Left ventricle myocardium inferior (tissue), 1 donor: ENCODE measurements at regions not wholly inside any gene's neighbourhood (a gene's known extent, or its start where the extent isn't known, plus 50 kb on each side); places are given as distances from the start of the nearest gene placed in this dataset.

Experiments
- DNase-seq: peaks from one replicate; pipeline ENCODE4 v3.0.0-alpha.2; 2020
- H3K27ac ChIP-seq: fragments of 200-600 bp; replicated peaks from 2 replicates; pipeline ENCODE4 v1.8.0; 2021
- H3K27me3 ChIP-seq: fragments of 200-600 bp; 2 replicates; pipeline ENCODE4 v1.8.0; 2021; ENCODE audit warnings: low read depth
- H3K36me3 ChIP-seq: fragments of 200-600 bp; 2 replicates; pipeline ENCODE4 v1.8.0; 2021
- H3K4me1 ChIP-seq: fragments of 200-600 bp; 2 replicates; pipeline ENCODE4 v1.8.0; 2021
- H3K4me3 ChIP-seq: fragments of 200-600 bp; 2 replicates; pipeline ENCODE4 v1.8.0; 2021; ENCODE audit warnings: mild to moderate bottlenecking, moderate library complexity
- H3K9me3 ChIP-seq: fragments of 200-600 bp; replicated peaks from 2 replicates; pipeline ENCODE4 v1.8.0; 2021
- intact Hi-C: fragments of 100-400 bp; cut with micrococcal nuclease; formaldehyde crosslinking; loops from one replicate; pipeline ENCODE4 v1.11.0; 2022
- TF ChIP-seq, protein P1 (sequence below): fragments of 200-600 bp; IDR thresholded peaks from 2 replicates; pipeline ENCODE4 v1.8.0; 2021; ENCODE audit warnings: antibody characterized with exemption, mild to moderate bottlenecking, borderline replicate concordance
- donor health status: DM: no; HTN: yes; CAD: no; lungs with severe emphysema.

DNA sequence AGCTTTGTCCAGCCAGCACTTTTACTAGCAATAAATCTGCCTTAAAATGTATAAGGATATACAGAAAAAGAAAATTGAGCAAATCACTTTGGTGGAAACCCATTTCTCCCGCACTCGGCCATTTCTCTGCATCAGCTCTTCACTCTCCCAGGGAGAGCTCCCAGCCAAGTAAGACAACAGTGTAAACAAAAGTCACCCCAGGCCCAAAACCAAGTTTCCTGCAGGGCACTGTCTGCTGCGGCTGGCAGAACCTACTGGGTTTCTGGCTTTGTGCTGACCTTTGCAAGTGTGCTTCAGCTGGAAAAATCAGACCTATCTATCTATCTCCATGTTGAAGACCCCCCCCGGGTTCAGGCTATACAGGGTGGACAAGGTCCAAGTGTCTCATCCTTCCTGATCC, 476.7 kb upstream of the CAMK1G start:
- DNase-seq, result no peak
- intact Hi-C loops, result no loop called here

DNA sequence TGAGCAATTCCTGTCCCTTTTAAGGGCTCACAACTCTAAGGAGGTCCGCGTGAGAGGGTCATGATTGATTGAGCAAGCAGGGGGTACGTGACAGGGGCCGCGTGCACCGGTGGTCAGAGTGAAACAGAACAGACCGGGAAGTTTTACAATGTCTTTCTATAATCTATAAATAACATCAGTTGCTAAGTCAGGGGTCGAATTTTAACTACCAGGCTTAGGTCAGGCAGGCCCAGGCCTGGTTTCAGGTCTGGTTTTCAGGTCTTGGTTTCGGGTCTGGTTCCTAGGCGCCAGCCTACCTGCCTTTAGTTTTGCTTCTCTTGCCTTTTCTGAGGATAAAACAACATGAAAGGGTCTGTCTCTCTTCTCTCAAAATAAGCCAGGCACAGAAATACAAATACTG, 476.0 kb upstream of the CAMK1G start:
- no peaks in the 10 kb centered on the region for H3K9me3 ChIP-seq
- no peaks in the 10 kb centered on the region for H3K36me3 ChIP-seq
- DNase-seq, result no peak
- no peak overlapping the region for H3K27ac ChIP-seq
- no peaks in the 10 kb centered on the region for H3K4me1 ChIP-seq
- H3K4me3 ChIP-seq, result no peak overlapping the region
- TF ChIP-seq, protein P1, sequence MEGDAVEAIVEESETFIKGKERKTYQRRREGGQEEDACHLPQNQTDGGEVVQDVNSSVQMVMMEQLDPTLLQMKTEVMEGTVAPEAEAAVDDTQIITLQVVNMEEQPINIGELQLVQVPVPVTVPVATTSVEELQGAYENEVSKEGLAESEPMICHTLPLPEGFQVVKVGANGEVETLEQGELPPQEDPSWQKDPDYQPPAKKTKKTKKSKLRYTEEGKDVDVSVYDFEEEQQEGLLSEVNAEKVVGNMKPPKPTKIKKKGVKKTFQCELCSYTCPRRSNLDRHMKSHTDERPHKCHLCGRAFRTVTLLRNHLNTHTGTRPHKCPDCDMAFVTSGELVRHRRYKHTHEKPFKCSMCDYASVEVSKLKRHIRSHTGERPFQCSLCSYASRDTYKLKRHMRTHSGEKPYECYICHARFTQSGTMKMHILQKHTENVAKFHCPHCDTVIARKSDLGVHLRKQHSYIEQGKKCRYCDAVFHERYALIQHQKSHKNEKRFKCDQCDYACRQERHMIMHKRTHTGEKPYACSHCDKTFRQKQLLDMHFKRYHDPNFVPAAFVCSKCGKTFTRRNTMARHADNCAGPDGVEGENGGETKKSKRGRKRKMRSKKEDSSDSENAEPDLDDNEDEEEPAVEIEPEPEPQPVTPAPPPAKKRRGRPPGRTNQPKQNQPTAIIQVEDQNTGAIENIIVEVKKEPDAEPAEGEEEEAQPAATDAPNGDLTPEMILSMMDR, result no peak
- intact Hi-C loops, result no loop called here
- no peaks in the 10 kb centered on the region for H3K27me3 ChIP-seq

More for the DNA sequence above, 476.7 kb upstream of the CAMK1G start:
- no peaks in the 10 kb centered on the region for H3K9me3 ChIP-seq
- no peaks in the 10 kb centered on the region for H3K4me1 ChIP-seq
- no peak overlapping the region for H3K4me3 ChIP-seq
- TF ChIP-seq, protein P1, result no peak
- peaks cover 1% of the 10 kb centered on the region for H3K27me3 ChIP-seq
- no peak overlapping the region for H3K27ac ChIP-seq
- H3K36me3 ChIP-seq, result no peaks in the 10 kb centered on the region

DNA sequence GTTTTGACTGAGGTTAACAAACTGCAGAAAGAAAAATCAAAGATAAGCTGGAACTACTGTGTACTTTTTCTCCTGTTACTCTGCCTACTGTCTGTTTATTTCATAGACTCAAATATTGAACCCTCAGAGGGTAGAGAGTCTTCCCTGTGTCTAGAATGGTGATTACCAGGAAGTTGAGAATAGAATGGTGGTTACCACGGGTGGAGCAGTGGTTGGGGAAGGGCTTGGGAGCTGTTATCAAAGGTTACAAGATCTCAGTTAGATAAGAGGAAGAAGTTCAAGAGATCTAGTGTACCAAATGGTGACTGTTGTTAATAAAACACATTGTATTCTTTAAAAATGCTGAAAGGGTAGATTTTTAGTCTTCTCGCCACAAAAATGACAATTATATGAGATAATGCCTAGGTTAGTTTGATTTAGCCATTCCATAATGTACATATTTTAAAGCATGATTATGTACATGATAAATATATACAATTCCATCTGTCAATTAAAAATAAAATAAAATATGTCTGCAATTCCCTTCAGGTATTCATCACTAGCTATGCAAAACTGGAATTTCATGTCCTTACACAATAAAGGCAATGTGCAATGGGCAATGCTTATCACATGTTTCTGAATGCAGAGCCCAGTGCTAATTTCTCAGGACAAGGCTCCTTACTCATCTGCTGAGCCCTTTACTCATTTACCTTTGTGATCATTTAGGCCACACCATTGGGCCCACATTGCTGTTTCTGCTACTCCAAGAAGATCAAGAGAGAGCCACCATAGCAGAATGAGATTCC, 474.3 kb upstream of the CAMK1G start:
- intact Hi-C loops, result no loop called here
- no peak for DNase-seq
- H3K27ac ChIP-seq, result no peak overlapping the region
- no peak overlapping the region for H3K4me3 ChIP-seq
- no peaks in the 10 kb centered on the region for H3K36me3 ChIP-seq
- no peaks in the 10 kb centered on the region for H3K27me3 ChIP-seq
- H3K9me3 ChIP-seq, result no peaks in the 10 kb centered on the region
- H3K4me1 ChIP-seq, result no peaks in the 10 kb centered on the region
- TF ChIP-seq, protein P1, result no peak

DNA sequence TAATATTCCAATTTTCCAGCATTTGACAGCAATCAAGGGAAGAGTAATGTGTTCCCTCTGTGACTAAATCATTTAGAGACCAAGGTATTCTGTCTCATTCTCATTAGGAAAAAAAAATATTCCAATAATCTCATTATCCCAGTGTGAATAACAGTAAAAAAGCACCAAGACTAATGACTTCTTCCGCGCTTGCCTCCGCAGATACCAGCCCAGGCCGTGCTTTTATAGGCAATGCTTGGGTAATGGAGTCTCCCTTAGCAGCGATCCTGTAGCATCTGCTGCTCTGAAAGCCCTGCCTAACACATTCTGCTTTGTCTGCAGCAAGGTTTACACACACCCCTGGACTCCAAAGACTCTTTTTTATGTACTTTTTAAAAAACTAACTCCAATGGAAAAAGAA, 470.0 kb upstream of the CAMK1G start:
- Histone ChIP-seq H3K9me3 (no peaks in the 10 kb centered on the region), H3K36me3 (no peaks in the 10 kb centered on the region), H3K27ac (no peak overlapping the region), H3K4me1 (no peaks in the 10 kb centered on the region), H3K27me3 (no peaks in the 10 kb centered on the region), H3K4me3 (no peak overlapping the region)
- intact Hi-C loops, result no loop called here
- no peak for DNase-seq
- TF ChIP-seq, protein P1, result no peak

DNA sequence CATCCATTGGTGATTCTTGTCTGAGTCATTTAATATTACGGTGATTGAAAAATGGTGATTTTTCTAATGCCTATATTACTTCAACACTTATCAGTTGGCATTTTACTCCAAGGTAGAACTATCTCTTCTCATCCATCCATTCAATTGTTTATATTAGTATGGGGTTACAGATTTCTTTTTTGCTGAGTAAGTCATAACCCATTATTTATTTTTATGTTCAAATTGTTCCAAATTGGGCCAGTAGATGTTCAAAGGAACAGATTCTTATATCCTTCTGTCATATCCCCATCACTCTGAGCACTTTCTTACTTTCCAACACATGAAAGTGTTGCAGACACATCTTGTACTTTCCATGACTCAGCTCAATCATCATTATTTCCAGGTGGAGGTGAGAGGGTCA, 466.8 kb upstream of the CAMK1G start:
- no peaks in the 10 kb centered on the region for H3K36me3 ChIP-seq
- H3K27me3 ChIP-seq, result no peaks in the 10 kb centered on the region
- intact Hi-C loops, result no loop called here
- no peak overlapping the region for H3K4me3 ChIP-seq
- TF ChIP-seq, protein P1, result no peak
- H3K27ac ChIP-seq, result no peak overlapping the region
- no peak for DNase-seq
- no peaks in the 10 kb centered on the region for H3K9me3 ChIP-seq
- H3K4me1 ChIP-seq, result no peaks in the 10 kb centered on the region
